PC-3 (cell line): ENCODE measurements at regions not wholly inside any gene's neighbourhood (a gene's known extent, or its start where the extent isn't known, plus 50 kb on each side); places are given as distances from the start of the nearest gene placed in this dataset.

ENCODE experiments used
- CTCF ChIP-seq: fragments of 300-600 bp; sonication (generic); conservative IDR thresholded peaks from 2 replicates; pipeline ENCODE4 v1.5.1; 2017; ENCODE audit warnings: antibody characterized with exemption, low read depth, mild to moderate bottlenecking, low read length
- EZH2 ChIP-seq: fragments of 300-600 bp; sonication (generic); IDR thresholded peaks from one replicate; pipeline ENCODE4 v1.6.1; 2017; ENCODE audit warnings: antibody characterized with exemption, mild to moderate bottlenecking, low read length; ENCODE audit not compliant: unreplicated experiment

GRCh38 chr1:200490183-200490582 lies 80.3 kb upstream of the ZNF281 start:
- TF ChIP-seq CTCF (no peak), EZH2 (no peak)
